HG03342 (cell line): ENCODE measurements at regions not wholly inside any gene's neighbourhood (a gene's known extent, or its start where the extent isn't known, plus 50 kb on each side); places are given as distances from the start of the nearest gene placed in this dataset.

Experiments used
- ATAC-seq: cut with Tn5 transposase; IDR thresholded peaks from one replicate; pipeline ENCODE4 v1.9.1; 2021; ENCODE audit warnings: mild to moderate bottlenecking, moderate library complexity; ENCODE audit not compliant: unreplicated experiment

GRCh38 chr3:180528843-180529242, 73.1 kb upstream of the TTC14 start:
- ATAC-seq: no peak

GRCh38 chr3:180529778-180530177, 72.2 kb upstream of the TTC14 start:
- no peak for ATAC-seq

- ATAC-seq: no peak
These were observed 71.7 kb upstream of the TTC14 start for GRCh38 chr3:180530276-180530675.

GRCh38 chr3:180531303-180532278, 70.4 kb upstream of the TTC14 start:
- no peak for ATAC-seq

- ATAC-seq: no peak
These were observed 67.1 kb upstream of the TTC14 start for GRCh38 chr3:180534828-180535227.

GRCh38 chr3:180538493-180538892, 63.5 kb upstream of the TTC14 start:
- ATAC-seq: no peak

- ATAC-seq: no peak
These were observed 58.1 kb upstream of the TTC14 start for GRCh38 chr3:180543877-180544276.

GRCh38 chr3:180546863-180547262, 55.1 kb upstream of the TTC14 start:
- ATAC-seq: no peak

GRCh38 chr3:180548050-180548449, 53.9 kb upstream of the TTC14 start:
- no peak for ATAC-seq
